A673 (cell line): ENCODE measurements at regions not wholly inside any gene's neighbourhood (a gene's known extent, or its start where the extent isn't known, plus 50 kb on each side); places are given as distances from the start of the nearest gene placed in this dataset.

Experiments
- BruUV-seq: library from RNA; stranded (reverse); fragments of 400-500 nt; replicated peaks from 2 replicates; lab custom pipeline; 2021; lab: Mats Ljungman, UMichigan
- CTCF ChIA-PET: fragments of 300-600 bp; sonication (Branson Sonifier 250); formaldehyde crosslinking; loops from one replicate; lab custom pipeline; 2022; ENCODE audit warnings: antibody characterized with exemption; lab: Charles Lee
- POLR2A ChIA-PET: fragments of 300-600 bp; sonication (Branson Sonifier 250); formaldehyde crosslinking; loops from one replicate; lab custom pipeline; 2022; ENCODE audit warnings: antibody characterized with exemption; ENCODE audit not compliant: low non-redundant PET; lab: Charles Lee
- DNase-seq: peaks from one replicate; pipeline ENCODE4 v3.0.0-alpha.2; 2015; ENCODE audit warnings: low spot score
- H3K27ac ChIP-seq: fragments of 200-600 bp; sonication (generic); 2 replicates; pipeline ENCODE4 v1.5.1; 2016; ENCODE audit warnings: mixed run types, low read depth, mild to moderate bottlenecking, mixed read lengths, antibody characterized with exemption, low read length; ENCODE audit not compliant: poor library complexity, severe bottlenecking
- H3K27me3 ChIP-seq: fragments of 200-600 bp; sonication (generic); replicated peaks from 2 replicates; pipeline ENCODE4 v1.6.1; 2017; ENCODE audit warnings: mixed run types, low read depth, mild to moderate bottlenecking, mixed read lengths, antibody characterized with exemption, low read length; ENCODE audit not compliant: insufficient read depth, poor library complexity
- H3K36me3 ChIP-seq: fragments of 200-600 bp; sonication (generic); 2 replicates; pipeline ENCODE4 v1.6.1; 2016; ENCODE audit warnings: mixed run types, mild to moderate bottlenecking, mixed read lengths, antibody characterized with exemption, low read length; ENCODE audit not compliant: insufficient read depth, poor library complexity, severe bottlenecking
- H3K4me1 ChIP-seq: fragments of 200-600 bp; sonication (generic); 2 replicates; pipeline ENCODE4 v1.6.1; 2017; ENCODE audit warnings: mixed run types, mild to moderate bottlenecking, mixed read lengths, antibody characterized with exemption, low read length; ENCODE audit not compliant: insufficient read depth, poor library complexity, severe bottlenecking
- H3K4me3 ChIP-seq: fragments of 200-600 bp; sonication (generic); 2 replicates; pipeline ENCODE4 v1.5.1; 2016; ENCODE audit warnings: low read depth, mixed run types, mild to moderate bottlenecking, mixed read lengths, low read length; ENCODE audit not compliant: poor library complexity, severe bottlenecking
- H3K9me3 ChIP-seq: fragments of 200-600 bp; sonication (generic); 2 replicates; pipeline ENCODE4 v1.6.1; 2016; ENCODE audit warnings: mixed run types, low read depth, mild to moderate bottlenecking, mixed read lengths, antibody characterized with exemption, low read length; ENCODE audit not compliant: poor library complexity, severe bottlenecking
- CTCF ChIP-seq: fragments of 300-800, 200-600 bp; sonication (generic); conservative IDR thresholded peaks from 2 replicates; pipeline ENCODE4 v1.5.1; 2017; ENCODE audit warnings: low read depth, mild to moderate bottlenecking, antibody characterized with exemption, low read length, moderate library complexity, mixed read lengths
- EZH2 ChIP-seq: fragments of 200-600 bp; sonication (generic); IDR thresholded peaks from 2 replicates; pipeline ENCODE4 v1.6.1; 2017; ENCODE audit warnings: borderline replicate concordance, low read depth, mild to moderate bottlenecking, mixed read lengths, antibody characterized with exemption, low read length; ENCODE audit not compliant: poor library complexity, severe bottlenecking
- intact Hi-C: fragments of 100-400 bp; cut with micrococcal nuclease; formaldehyde crosslinking; loops from one replicate; pipeline ENCODE4 v1.10.0; 2022; ENCODE audit not compliant: unreplicated experiment

DNA sequence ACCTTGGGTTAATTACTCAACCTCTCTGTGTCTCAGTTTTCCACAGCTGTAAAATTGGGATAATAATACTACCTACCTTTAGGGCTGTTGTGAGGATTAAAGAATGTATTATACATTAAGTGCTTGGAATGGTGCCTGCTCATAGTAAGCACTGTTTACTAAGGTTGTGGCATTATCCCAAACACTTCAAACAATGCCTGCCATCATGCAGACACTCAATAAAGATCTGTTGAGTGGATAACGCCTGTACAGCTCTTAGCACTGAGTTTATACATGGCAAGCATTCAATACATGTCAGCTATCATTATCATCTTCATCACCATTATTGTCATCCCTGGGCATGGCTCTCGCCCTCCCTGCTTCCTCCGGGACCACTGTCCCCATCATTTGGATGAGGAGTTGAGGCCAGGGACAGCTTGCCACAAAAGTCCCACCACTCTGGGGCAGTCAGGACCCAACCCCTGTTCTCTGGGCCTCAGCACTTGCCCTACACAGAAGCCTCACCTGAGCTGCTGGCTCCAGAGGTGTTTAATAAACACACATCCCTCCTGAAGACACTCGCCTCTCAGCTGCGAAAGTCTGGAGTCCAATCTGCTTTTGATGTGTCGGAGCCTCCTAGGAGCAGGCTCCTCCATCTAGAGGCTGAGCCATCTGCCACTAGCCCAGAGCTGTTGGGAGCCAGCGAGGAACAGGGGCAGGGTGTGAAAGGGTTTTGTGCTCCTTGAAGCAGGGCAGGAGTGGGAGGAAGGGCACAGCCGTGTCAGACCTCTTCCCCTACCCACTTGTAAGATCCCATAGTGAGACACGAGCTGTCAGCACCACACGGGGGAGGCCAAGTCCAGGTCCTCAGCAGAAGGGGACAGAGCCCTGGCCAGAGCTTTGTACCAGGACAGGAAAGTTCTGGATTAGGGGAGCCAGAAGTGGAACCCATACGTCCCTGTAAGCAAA, 80.9 kb upstream of the ZC3H12A start:
- ChIA-PET CTCF (no interaction called here), POLR2A (interaction anchor here (0.6 kb wide), 1 partner anchor 81 kb away, joined by 4 read pairs; the partner anchor contains the start of gene ZC3H12A)
- Histone ChIP-seq H3K27me3 (peaks cover 18% of the 10 kb centered on the region), H3K4me3 (no peak overlapping the region), H3K9me3 (no peaks in the 10 kb centered on the region), H3K36me3 (no peaks in the 10 kb centered on the region), H3K27ac (no peak overlapping the region), H3K4me1 (no peaks in the 10 kb centered on the region)
- intact Hi-C loops: no loop called here
- BruUV-seq: no TSS peak
- TF ChIP-seq EZH2: no peak
- TF ChIP-seq CTCF: no peak
- DNase-seq: no peak

GRCh38 chr1:37394574-37395464, 79.6 kb upstream of the ZC3H12A start:
- no peak for TF ChIP-seq EZH2
- TF ChIP-seq CTCF: no peak
- H3K9me3 ChIP-seq: no peaks in the 10 kb centered on the region
- ChIA-PET POLR2A (no interaction called here), CTCF (no interaction called here)
- H3K4me1 ChIP-seq: no peaks in the 10 kb centered on the region
- no peak overlapping the region for H3K27ac ChIP-seq
- BruUV-seq: no TSS peak
- H3K27me3 ChIP-seq: peaks cover 18% of the 10 kb centered on the region
- H3K4me3 ChIP-seq: no peak overlapping the region
- peak; percentile 6 for DNase-seq
- intact Hi-C loops: no loop called here
- no peaks in the 10 kb centered on the region for H3K36me3 ChIP-seq

GRCh38 chr1:37398096-37398495, 76.3 kb upstream of the ZC3H12A start:
- intact Hi-C loops: no loop called here
- no peak for DNase-seq
- Histone ChIP-seq H3K4me3 (no peak overlapping the region), H3K36me3 (no peaks in the 10 kb centered on the region), H3K4me1 (no peaks in the 10 kb centered on the region), H3K27me3 (peaks cover 36% of the 10 kb centered on the region), H3K9me3 (no peaks in the 10 kb centered on the region), H3K27ac (no peak overlapping the region)
- ChIA-PET POLR2A (no interaction called here), CTCF (no interaction called here)
- no peak for TF ChIP-seq EZH2
- TF ChIP-seq CTCF: no peak
- no TSS peak for BruUV-seq
